HG03442 (cell line): ENCODE measurements at regions not wholly inside any gene's neighbourhood (a gene's known extent, or its start where the extent isn't known, plus 50 kb on each side); places are given as distances from the start of the nearest gene placed in this dataset.
"Not testable (repeated sequence)": the region's sequence is repeated elsewhere in the genome, so short reads cannot be mapped to it uniquely, and the experiment has no call there.

Experiments
- ATAC-seq: cut with Tn5 transposase; IDR thresholded peaks from one replicate; pipeline ENCODE4 v1.9.1; 2021; ENCODE audit warnings: mild to moderate bottlenecking, moderate library complexity; ENCODE audit not compliant: unreplicated experiment

DNA sequence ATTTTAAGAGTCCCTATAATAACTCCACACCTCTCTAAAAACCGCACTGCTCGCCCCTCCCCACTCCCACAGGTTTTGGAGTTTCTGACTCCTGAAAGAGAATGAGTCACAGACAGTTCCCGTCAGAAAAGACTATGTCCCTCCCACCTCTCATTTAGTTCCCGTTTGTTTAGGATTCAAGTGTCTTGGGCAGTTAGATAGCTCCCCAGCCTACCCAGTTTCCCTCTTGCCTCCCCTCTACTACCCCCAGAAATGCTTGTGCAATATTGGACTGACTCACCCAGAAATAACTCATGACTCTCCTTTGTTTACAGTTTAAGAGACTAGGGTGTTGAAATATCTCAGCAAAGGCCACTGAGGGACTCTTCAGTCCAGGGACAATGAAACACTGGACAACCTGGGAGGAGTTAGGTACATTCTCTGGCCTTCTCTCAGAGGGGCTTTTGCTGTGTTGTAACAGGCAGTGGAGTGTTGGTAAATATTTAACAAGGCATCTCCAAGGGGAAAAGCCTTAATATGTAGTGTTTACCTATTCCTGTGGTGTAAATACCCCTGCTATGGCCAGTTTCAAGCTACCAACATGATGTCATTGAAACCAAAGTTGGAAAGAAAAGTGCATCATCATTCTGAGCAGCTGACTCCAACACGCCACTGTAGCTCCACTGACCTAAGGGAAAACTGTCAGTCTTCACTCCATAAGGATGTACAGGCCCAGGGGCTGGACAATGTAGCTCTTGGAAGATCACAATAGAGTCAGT lies 96.1 kb upstream of the CHD2 start:
- peak; percentile 47 for ATAC-seq

GRCh38 chr15:92804610-92804936 lies 95.6 kb upstream of the CHD2 start:
- not testable (repeated sequence) for ATAC-seq

GRCh38 chr15:92805080-92805690 lies 94.9 kb upstream of the CHD2 start:
- ATAC-seq = no peak

DNA sequence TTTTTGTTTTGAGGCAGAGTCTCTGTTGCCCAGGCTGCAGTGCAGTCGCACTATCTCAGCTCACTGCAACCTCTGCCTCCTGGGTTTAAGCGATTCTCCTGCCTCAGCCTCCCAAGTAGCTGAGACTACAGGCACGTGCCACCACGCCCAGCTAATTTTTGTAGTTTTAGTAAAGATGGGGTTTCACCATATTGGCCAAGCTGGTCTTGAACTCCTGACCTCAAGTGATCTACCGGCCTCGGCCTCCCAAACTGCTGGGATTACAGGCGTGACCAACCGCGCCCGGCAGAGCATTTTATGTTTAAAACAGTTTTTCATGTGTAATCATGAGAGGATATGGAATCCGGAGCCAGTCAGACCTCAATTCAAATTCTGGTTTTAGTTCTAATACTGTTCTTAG lies 94.0 kb upstream of the CHD2 start:
- ATAC-seq = not testable (repeated sequence)

- ATAC-seq = no peak
Measured at GRCh38 chr15:92806763-92807162, 93.4 kb upstream of the CHD2 start.

DNA sequence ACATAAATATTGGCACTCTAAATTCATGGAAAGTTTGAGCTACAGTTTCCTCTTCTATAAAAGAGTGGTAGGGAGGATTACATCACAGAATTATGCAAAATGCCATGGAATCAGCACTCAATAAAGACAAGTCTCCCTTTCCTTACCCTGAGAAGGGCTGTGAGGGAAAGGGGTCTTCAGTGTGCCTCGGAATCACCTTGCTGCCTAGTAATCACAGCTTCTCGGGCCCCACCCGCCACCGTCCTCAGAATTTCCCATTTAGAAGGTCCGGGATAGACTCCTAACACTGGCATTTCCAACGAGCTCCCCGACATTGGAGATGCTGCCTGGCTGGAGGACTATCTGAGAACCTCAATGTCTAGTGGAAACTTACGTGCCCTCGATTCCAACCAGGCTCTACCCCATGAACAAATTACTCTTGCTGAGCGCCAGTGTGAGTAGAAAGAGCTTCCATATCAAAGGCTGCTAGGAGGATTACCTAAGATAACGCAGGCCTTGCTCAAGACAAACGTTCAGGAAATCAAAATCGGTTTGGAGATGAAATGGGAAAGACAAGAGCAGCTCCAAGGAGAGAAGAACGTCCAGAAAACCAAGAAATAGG lies 92.1 kb upstream of the CHD2 start:
- no peak for ATAC-seq

DNA sequence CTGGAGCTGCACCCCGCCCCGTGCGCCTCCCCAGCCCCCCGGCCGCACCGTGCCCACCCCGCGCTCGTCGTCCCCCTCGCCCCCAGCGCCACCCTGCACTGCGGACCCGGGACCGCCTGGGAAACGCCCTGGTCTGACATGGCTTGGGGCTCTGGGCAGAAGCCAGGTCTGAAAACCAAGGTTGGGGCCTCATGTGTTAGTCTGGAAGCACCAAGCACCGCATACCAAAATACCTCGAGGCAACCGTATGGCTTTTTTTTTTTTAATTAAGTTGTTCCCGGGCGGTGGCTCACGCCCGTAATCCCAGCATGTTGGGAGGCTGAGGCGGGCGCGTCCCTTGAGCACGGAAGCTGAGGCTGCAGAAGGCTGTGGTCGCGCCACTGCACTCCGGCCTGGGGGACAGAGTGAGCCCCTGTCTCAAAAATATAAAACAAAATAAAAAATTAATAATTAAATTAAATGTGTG lies 91.5 kb upstream of the CHD2 start:
- peak; percentile 8 for ATAC-seq

DNA sequence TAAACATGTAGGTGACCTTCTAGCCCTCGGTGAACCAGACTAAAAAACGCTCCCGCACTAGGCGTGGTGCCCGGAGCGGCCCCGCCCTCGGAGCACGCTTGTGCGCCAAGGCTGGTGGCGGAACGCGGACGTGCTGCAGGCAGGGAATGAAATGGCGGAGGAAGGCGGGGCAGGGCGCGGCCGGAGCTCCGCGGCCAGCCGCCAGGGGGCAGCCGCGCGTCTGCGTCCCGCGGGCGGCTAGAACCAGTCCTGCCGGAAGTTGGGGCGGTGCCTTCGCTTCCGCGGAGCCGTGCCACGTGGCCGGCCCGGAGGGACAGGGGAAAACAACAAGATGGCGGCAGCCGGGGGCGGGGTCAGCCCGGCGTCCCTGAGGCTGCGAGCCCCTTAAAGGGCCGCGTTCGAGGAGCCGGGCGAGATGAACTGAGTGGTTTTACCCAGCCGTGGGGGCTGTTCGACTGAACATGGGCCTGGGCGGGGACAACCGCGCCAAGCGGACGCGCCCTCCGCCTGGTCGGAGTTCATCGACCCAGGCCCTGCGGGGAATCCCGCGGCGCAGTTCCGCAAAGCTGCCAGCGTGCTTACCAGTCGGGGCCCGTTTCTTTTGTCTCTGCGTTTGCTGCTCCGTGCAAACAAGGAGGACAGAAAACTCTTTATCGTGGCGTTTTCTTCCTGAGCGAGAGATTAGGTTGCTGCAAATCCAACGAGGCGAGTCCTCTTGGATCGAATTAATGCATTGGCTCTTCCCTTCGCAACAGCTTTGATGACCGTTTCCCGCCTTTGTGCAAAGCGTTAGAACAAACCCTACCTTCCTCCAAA lies 90.9 kb upstream of the CHD2 start:
- peak; percentile 79 for ATAC-seq

GRCh38 chr15:92809880-92810361 lies 90.2 kb upstream of the CHD2 start:
- no peak for ATAC-seq

GRCh38 chr15:92810418-92811138 lies 89.5 kb upstream of the CHD2 start:
- ATAC-seq = no peak

DNA sequence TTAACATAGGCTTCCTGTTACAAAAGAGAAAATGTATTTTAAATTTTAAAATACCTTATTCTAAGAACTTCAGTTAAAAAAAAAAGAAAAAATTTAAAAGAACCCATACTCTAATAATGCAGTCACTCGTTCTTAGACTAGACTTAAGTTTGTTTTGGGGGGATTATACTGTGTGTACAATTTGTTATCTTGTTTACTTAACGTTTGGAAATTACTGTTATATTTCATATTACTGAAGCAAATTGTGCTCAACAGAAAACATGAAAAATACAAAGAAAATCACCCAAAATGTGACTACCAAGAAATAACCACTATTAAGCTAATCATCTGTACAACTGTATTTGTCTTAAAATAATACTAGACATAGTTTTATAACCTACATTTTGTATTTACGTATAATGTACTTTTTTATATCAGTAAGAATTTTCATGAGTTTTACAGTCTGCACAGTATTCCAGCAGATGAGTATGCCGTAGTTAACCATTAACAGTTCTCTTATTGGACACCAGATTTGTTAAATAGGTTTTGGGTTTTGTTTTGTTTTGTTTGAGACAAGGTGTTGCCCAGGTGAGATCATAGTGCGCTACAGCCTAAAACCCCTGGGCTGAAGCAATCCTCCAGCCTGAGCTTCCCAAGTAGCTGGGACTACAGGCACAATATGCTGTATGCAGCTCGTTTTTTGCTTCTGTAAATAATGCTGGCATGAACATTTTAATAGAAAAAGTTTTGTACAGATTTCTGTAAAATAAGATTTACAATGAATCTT lies 88.8 kb upstream of the CHD2 start:
- ATAC-seq = no peak

GRCh38 chr15:92812271-92812670 lies 87.9 kb upstream of the CHD2 start:
- no peak for ATAC-seq

DNA sequence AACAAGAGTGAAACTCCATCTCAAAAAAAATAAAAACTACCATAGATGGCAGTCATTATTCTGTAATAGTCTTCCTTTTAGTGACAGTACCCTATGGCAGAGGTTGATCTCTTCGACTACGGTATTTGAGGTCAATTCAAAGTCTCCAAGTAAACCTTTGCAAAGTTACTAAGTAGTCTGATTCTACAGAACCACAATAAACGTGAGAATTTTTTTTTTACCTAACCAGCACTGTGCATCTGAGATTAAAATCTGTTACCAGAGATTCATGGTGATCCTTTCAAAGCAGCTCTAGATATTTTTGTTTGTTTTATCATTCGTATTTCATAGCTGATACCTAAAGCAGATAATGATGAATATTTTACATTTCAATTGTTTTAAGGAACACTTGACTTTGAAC lies 86.6 kb upstream of the CHD2 start:
- no peak for ATAC-seq

GRCh38 chr15:92817339-92817886 lies 82.7 kb upstream of the CHD2 start:
- no peak for ATAC-seq

GRCh38 chr15:92818651-92819277 lies 81.4 kb upstream of the CHD2 start:
- no peak for ATAC-seq

GRCh38 chr15:92819278-92820235 lies 80.6 kb upstream of the CHD2 start:
- ATAC-seq = no peak

- ATAC-seq = peak; percentile 84
Measured at GRCh38 chr15:92820236-92821021, 79.7 kb upstream of the CHD2 start.
